Endothelial cell of umbilical vein (primary cell): ENCODE measurements at regions not wholly inside any gene's neighbourhood (a gene's known extent, or its start where the extent isn't known, plus 50 kb on each side); places are given as distances from the start of the nearest gene placed in this dataset.

Experiments used
- BruUV-seq: library from RNA; stranded (reverse); fragments of 400-500 nt; replicated peaks from 2 replicates; lab custom pipeline; 2021; lab: Mats Ljungman, UMichigan
- CTCF ChIA-PET: fragments of 300-600, 350-600 bp; sonication (Branson Sonifier 250); formaldehyde crosslinking; loops from one replicate; lab custom pipeline; 2021; ENCODE audit warnings: antibody characterized with exemption, inconsistent platforms; lab: Charles Lee
- POLR2A ChIA-PET: fragments of 300-600, 350-600 bp; sonication (Branson Sonifier 250); formaldehyde crosslinking; loops from one replicate; lab custom pipeline; 2021; ENCODE audit warnings: antibody characterized with exemption, inconsistent platforms; lab: Charles Lee
- DNase-seq: peaks from one replicate; pipeline ENCODE4 v3.0.0-alpha.2; 2011; ENCODE audit warnings: low read depth, low spot score
- FAIRE-seq: peaks from 2 replicates; lab custom pipeline; 2011; peaks lifted over from hg19 to GRCh38; lab: Jason Lieb, UNC
- H2AFZ ChIP-seq: 2 replicates; pipeline ENCODE4 v1.6.0; 2012; ENCODE audit warnings: low read depth, low read length, control low read depth, inconsistent platforms
- H3K27ac ChIP-seq: 2 replicates; pipeline ENCODE4 v1.5.1; 2011; ENCODE audit warnings: low read depth, mild to moderate bottlenecking, control low read depth, low read length, moderate library complexity; ENCODE audit not compliant: insufficient read depth
- H3K27me3 ChIP-seq, 2 experiments: 2 replicates each; pipeline versions ENCODE4 v1.6.0 to v1.6.1; 2011; ENCODE audit warnings: low read length in 2 of 2, mixed read lengths in 1 of 2; ENCODE audit not compliant: control insufficient read depth in 2 of 2, insufficient read depth in 2 of 2
- H3K36me3 ChIP-seq, 2 experiments: 2 replicates in 1 of 2; 3 replicates in 1 of 2; pipeline ENCODE4 v1.5.1; 2011; ENCODE audit warnings: low read length in 2 of 2, mild to moderate bottlenecking in 1 of 2, moderate library complexity in 1 of 2; ENCODE audit not compliant: control insufficient read depth in 2 of 2, insufficient read depth in 2 of 2; ENCODE audit errors: extremely low read depth in 1 of 2
- H3K4me1 ChIP-seq: 3 replicates; pipeline ENCODE4 v1.5.1; 2011; ENCODE audit warnings: mild to moderate bottlenecking, low read length; ENCODE audit not compliant: control insufficient read depth, insufficient read depth; ENCODE audit errors: extremely low read depth
- H3K4me2 ChIP-seq: 2 replicates; pipeline ENCODE4 v1.6.1; 2011; ENCODE audit warnings: low read length, control low read depth, mixed read lengths; ENCODE audit not compliant: insufficient read depth
- H3K4me3 ChIP-seq, 3 experiments: fragments of 200-600 bp in 1 of 3; sonication (generic), shearing (Covaris generic) in 1 of 3; replicated peaks in 1 of 3; 2 replicates each; pipeline ENCODE4 v1.5.1; 2011 to 2016; ENCODE audit warnings: control low read depth in 3 of 3, low read length in 3 of 3, mild to moderate bottlenecking in 2 of 3, inconsistent platforms in 1 of 3, low read depth in 1 of 3, moderate library complexity in 1 of 3; ENCODE audit not compliant: insufficient read depth in 1 of 3
- H3K79me2 ChIP-seq: 2 replicates; pipeline ENCODE4 v1.6.0; 2012; ENCODE audit warnings: low read length, inconsistent platforms; ENCODE audit not compliant: control insufficient read depth, insufficient read depth
- H3K9ac ChIP-seq: replicated peaks from 2 replicates; pipeline ENCODE3; 2011; ENCODE audit warnings: low read length, control low read depth; ENCODE audit not compliant: insufficient read depth; ENCODE audit errors: extremely low read depth
- H3K9me1 ChIP-seq: replicated peaks from 3 replicates; pipeline ENCODE4 v1.6.0; 2011; ENCODE audit warnings: mild to moderate bottlenecking, low read length; ENCODE audit not compliant: control insufficient read depth, insufficient read depth; ENCODE audit errors: extremely low read depth
- H3K9me3 ChIP-seq: replicated peaks from 2 replicates; pipeline ENCODE4 v1.5.1; 2012; ENCODE audit warnings: low read length, inconsistent platforms; ENCODE audit not compliant: control insufficient read depth, insufficient read depth
- H4K20me1 ChIP-seq: replicated peaks from 2 replicates; pipeline ENCODE3; 2011; ENCODE audit warnings: mild to moderate bottlenecking, low read length; ENCODE audit not compliant: control insufficient read depth, insufficient read depth; ENCODE audit errors: extremely low read depth
- EZH2 ChIP-seq: IDR thresholded peaks from 2 replicates; pipeline ENCODE4 v1.6.1; 2012; ENCODE audit warnings: borderline replicate concordance, low read depth, mild to moderate bottlenecking, moderate library complexity, low read length, inconsistent platforms; ENCODE audit not compliant: severe bottlenecking
- FOS ChIP-seq: IDR thresholded peaks from 2 replicates; pipeline ENCODE4 v1.6.1; 2011; ENCODE audit warnings: mild to moderate bottlenecking, low read length, moderate library complexity, borderline replicate concordance; ENCODE audit not compliant: insufficient read depth
- GATA2 ChIP-seq: IDR thresholded peaks from 2 replicates; pipeline ENCODE4 v1.7.0; 2011; ENCODE audit warnings: low read depth, mild to moderate bottlenecking, moderate library complexity, mixed read lengths, low read length; ENCODE audit not compliant: insufficient read length, insufficient read depth
- JUN ChIP-seq: IDR thresholded peaks from 2 replicates; pipeline ENCODE4 v1.6.1; 2011; ENCODE audit warnings: borderline replicate concordance, low read depth; ENCODE audit not compliant: insufficient read length, insufficient read depth
- MYC ChIP-seq: IDR thresholded peaks from one replicate; pipeline ENCODE4 v1.6.1; 2011; ENCODE audit warnings: mild to moderate bottlenecking, low read depth, low read length
- POLR2A ChIP-seq: IDR thresholded peaks from 2 replicates; pipeline ENCODE4 v1.6.1; 2012; ENCODE audit warnings: low read depth, mild to moderate bottlenecking, control low read depth, low read length
- POLR2AphosphoS5 ChIP-seq: IDR thresholded peaks from 2 replicates; pipeline ENCODE4 v1.6.1; 2012; ENCODE audit warnings: low read depth, mild to moderate bottlenecking, control low read depth, low read length, moderate library complexity; ENCODE audit not compliant: insufficient read depth
- dilution Hi-C: fragments of 300-500 bp; cut with MboI; formaldehyde crosslinking; loops from one replicate; pipeline ENCODE4 v1.15.0; 2019; ENCODE audit warnings: low sequenced_read_pairs; ENCODE audit not compliant: extremely low pct_ligation_motif_present
- intact Hi-C: fragments of 100-400 bp; cut with micrococcal nuclease; formaldehyde crosslinking; loops from one replicate; pipeline ENCODE4 v1.10.0; 2022
- TF ChIP-seq, protein P1 (sequence below), 2 donors: IDR thresholded peaks; 1 replicate in 1 of 2; 2 replicates in 1 of 2; pipeline ENCODE4 v1.5.1; 2011; ENCODE audit warnings: low read length in 2 of 2, mild to moderate bottlenecking in 2 of 2, moderate library complexity in 2 of 2, control low read depth in 1 of 2, inconsistent platforms in 1 of 2, low read depth in 1 of 2; ENCODE audit not compliant: insufficient read depth in 1 of 2; ENCODE audit errors: extremely low read depth in 1 of 2
- TF ChIP-seq, protein P2 (sequence below): IDR thresholded peaks from 2 replicates; pipeline ENCODE4 v1.6.1; 2011; ENCODE audit not compliant: insufficient read depth, insufficient read length

GRCh38 chr22:27086080-27087044 is 429.0 kb downstream of the MIAT start:
- intact Hi-C loops = no loop called here
- Histone ChIP-seq H3K4me1 (no peaks in the 10 kb centered on the region), H3K9ac (no peak overlapping the region), H3K9me1 (no peaks in the 10 kb centered on the region), H4K20me1 (no peaks in the 10 kb centered on the region), H3K36me3 (no peaks in the 10 kb centered on the region), H2AFZ (no peak overlapping the region), H3K27ac (no peak overlapping the region), H3K4me3 (no peak overlapping the region), H3K9me3 (no peaks in the 10 kb centered on the region), H3K4me2 (no peak overlapping the region), H3K27me3 (peaks cover 9 to 10% of the 10 kb centered on the region in 2 experiments), H3K79me2 (no peaks in the 10 kb centered on the region)
- dilution Hi-C loops = no loop called here
- FAIRE-seq (no peak), DNase-seq (no peak)
- no TSS peak for BruUV-seq
- POLR2A ChIA-PET = no interaction called here
- CTCF ChIA-PET = no interaction called here
- TF ChIP-seq, protein P1, sequence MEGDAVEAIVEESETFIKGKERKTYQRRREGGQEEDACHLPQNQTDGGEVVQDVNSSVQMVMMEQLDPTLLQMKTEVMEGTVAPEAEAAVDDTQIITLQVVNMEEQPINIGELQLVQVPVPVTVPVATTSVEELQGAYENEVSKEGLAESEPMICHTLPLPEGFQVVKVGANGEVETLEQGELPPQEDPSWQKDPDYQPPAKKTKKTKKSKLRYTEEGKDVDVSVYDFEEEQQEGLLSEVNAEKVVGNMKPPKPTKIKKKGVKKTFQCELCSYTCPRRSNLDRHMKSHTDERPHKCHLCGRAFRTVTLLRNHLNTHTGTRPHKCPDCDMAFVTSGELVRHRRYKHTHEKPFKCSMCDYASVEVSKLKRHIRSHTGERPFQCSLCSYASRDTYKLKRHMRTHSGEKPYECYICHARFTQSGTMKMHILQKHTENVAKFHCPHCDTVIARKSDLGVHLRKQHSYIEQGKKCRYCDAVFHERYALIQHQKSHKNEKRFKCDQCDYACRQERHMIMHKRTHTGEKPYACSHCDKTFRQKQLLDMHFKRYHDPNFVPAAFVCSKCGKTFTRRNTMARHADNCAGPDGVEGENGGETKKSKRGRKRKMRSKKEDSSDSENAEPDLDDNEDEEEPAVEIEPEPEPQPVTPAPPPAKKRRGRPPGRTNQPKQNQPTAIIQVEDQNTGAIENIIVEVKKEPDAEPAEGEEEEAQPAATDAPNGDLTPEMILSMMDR (IDR thresholded peaks at IDR 0.05; ENCODE audit: extremely low read depth in 1 of 2, insufficient read depth in 1 of 2, low read depth in 1 of 2, low read length in 2 of 2) = no peak
- no peak for TF ChIP-seq POLR2A
- TF ChIP-seq EZH2 = no peak
- no peak for TF ChIP-seq MYC
- TF ChIP-seq GATA2 = no peak
- TF ChIP-seq POLR2AphosphoS5 = no peak
- no peak for TF ChIP-seq JUN
- TF ChIP-seq, protein P2, sequence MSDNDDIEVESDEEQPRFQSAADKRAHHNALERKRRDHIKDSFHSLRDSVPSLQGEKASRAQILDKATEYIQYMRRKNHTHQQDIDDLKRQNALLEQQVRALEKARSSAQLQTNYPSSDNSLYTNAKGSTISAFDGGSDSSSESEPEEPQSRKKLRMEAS = no peak
- no peak for TF ChIP-seq FOS
